WERI-Rb-1 (cell line): ENCODE measurements at regions not wholly inside any gene's neighbourhood (a gene's known extent, or its start where the extent isn't known, plus 50 kb on each side); places are given as distances from the start of the nearest gene placed in this dataset.

Experiments used
- DNase-seq: peaks from one replicate; pipeline ENCODE4 v3.0.0-alpha.2; 2020
- H3K27ac ChIP-seq: fragments of 250-450 bp; sonication (Bioruptor Pico); 2 replicates; pipeline ENCODE4 v1.5.1; 2020; ENCODE audit warnings: mild to moderate bottlenecking, moderate library complexity
- H3K27me3 ChIP-seq: fragments of 250-450 bp; sonication (Bioruptor Pico); 2 replicates; pipeline ENCODE4 v1.5.1; 2021; ENCODE audit warnings: mild to moderate bottlenecking, low read depth, moderate library complexity; ENCODE audit not compliant: insufficient read depth, severe bottlenecking
- H3K36me3 ChIP-seq: fragments of 250-450 bp; sonication (Bioruptor Pico); 2 replicates; pipeline ENCODE4 v1.5.1; 2020; ENCODE audit warnings: mild to moderate bottlenecking, moderate library complexity
- H3K4me3 ChIP-seq: 2 replicates; pipeline ENCODE4 v1.5.1; 2011; ENCODE audit warnings: low read depth, mild to moderate bottlenecking, control low read depth, low read length
- H3K9me3 ChIP-seq: fragments of 250-450 bp; sonication (Bioruptor Pico); 2 replicates; pipeline ENCODE4 v1.5.1; 2021; ENCODE audit warnings: mild to moderate bottlenecking, moderate library complexity; ENCODE audit not compliant: severe bottlenecking
- CTCF ChIP-seq: IDR thresholded peaks from 2 replicates; pipeline ENCODE4 v1.5.1; 2011; ENCODE audit warnings: low read depth, mild to moderate bottlenecking, control low read depth, inconsistent platforms, low read length

- no peak overlapping the region for H3K27ac ChIP-seq
Measured at GRCh38 chr2:49598231-49598630, 443.9 kb upstream of the FSHR start.

GRCh38 chr2:49585921-49586320 lies 431.6 kb upstream of the FSHR start:
- Histone ChIP-seq H3K4me3 (no peak overlapping the region), H3K27ac (no peak overlapping the region), H3K9me3 (no peaks in the 10 kb centered on the region), H3K27me3 (no peaks in the 10 kb centered on the region), H3K36me3 (no peaks in the 10 kb centered on the region)
- no peak for TF ChIP-seq CTCF
- DNase-seq = no peak

More at GRCh38 chr2:49598231-49598630, 443.9 kb upstream of the FSHR start:
- no peak for DNase-seq
- TF ChIP-seq CTCF = no peak
- H3K9me3 ChIP-seq = peaks cover 7% of the 10 kb centered on the region
- no peaks in the 10 kb centered on the region for H3K27me3 ChIP-seq
- no peak overlapping the region for H3K4me3 ChIP-seq
- H3K36me3 ChIP-seq = no peaks in the 10 kb centered on the region

GRCh38 chr2:49582946-49583345 lies 428.6 kb upstream of the FSHR start:
- Histone ChIP-seq H3K27me3 (no peaks in the 10 kb centered on the region), H3K4me3 (no peak overlapping the region), H3K36me3 (no peaks in the 10 kb centered on the region), H3K9me3 (no peaks in the 10 kb centered on the region), H3K27ac (no peak overlapping the region)
- DNase-seq = no peak
- TF ChIP-seq CTCF = no peak

- Histone ChIP-seq H3K4me3 (no peak overlapping the region), H3K27me3 (no peaks in the 10 kb centered on the region), H3K36me3 (no peaks in the 10 kb centered on the region), H3K27ac (no peak overlapping the region), H3K9me3 (no peaks in the 10 kb centered on the region)
- no peak for DNase-seq
- TF ChIP-seq CTCF = no peak
Measured at GRCh38 chr2:49577041-49577440, 422.7 kb upstream of the FSHR start.

GRCh38 chr2:49569176-49569575 lies 414.9 kb upstream of the FSHR start:
- no peaks in the 10 kb centered on the region for H3K36me3 ChIP-seq
- no peak overlapping the region for H3K4me3 ChIP-seq
- no peak for TF ChIP-seq CTCF
- DNase-seq = no peak
- H3K9me3 ChIP-seq = no peaks in the 10 kb centered on the region
- H3K27ac ChIP-seq = no peak overlapping the region
- no peaks in the 10 kb centered on the region for H3K27me3 ChIP-seq

GRCh38 chr2:49567811-49568600 lies 413.7 kb upstream of the FSHR start:
- H3K27me3 ChIP-seq = no peaks in the 10 kb centered on the region
- no peak for TF ChIP-seq CTCF
- H3K9me3 ChIP-seq = no peaks in the 10 kb centered on the region
- H3K4me3 ChIP-seq = no peak overlapping the region
- no peak overlapping the region for H3K27ac ChIP-seq
- no peak for DNase-seq
- H3K36me3 ChIP-seq = no peaks in the 10 kb centered on the region
